ENCODE measurements at regions not wholly inside any gene's neighbourhood (a gene's known extent, or its start where the extent isn't known, plus 50 kb on each side); places are given as distances from the start of the nearest gene placed in this dataset.
A peak's percentile ranks its signal among the peaks of the same experiment; 100 is the strongest.

GRCh38 chr6:81861281-81861680, 108.8 kb upstream of the TENT5A start:
- no peak for DNase-seq (ENCODE audit: low read depth)

- no peak for DNase-seq (ENCODE audit: low read depth)
These were observed 107.4 kb upstream of the TENT5A start for GRCh38 chr6:81859884-81860283.

GRCh38 chr6:81857812-81858211, 105.3 kb upstream of the TENT5A start:
- DNase-seq (ENCODE audit: low read depth), result no peak

GRCh38 chr6:81856872-81857271, 104.4 kb upstream of the TENT5A start:
- no peak for DNase-seq (ENCODE audit: low read depth)

- DNase-seq (ENCODE audit: low read depth), result no peak
These were observed 102.0 kb upstream of the TENT5A start for GRCh38 chr6:81854474-81854873.

- DNase-seq (ENCODE audit: low read depth), result no peak
These were observed 101.5 kb upstream of the TENT5A start for GRCh38 chr6:81853975-81854374.

- no peak for DNase-seq (ENCODE audit: low read depth)
These were observed 96.8 kb upstream of the TENT5A start for GRCh38 chr6:81849248-81849647.

- DNase-seq (ENCODE audit: low read depth), result no peak
These were observed 95.4 kb upstream of the TENT5A start for GRCh38 chr6:81847866-81848265.

GRCh38 chr6:81844686-81845085, 92.2 kb upstream of the TENT5A start:
- peak; percentile 94 for DNase-seq (ENCODE audit: low read depth)

GRCh38 chr6:81843302-81843701, 90.8 kb upstream of the TENT5A start:
- DNase-seq (ENCODE audit: low read depth), result no peak

GRCh38 chr6:81842254-81842653, 89.8 kb upstream of the TENT5A start:
- no peak for DNase-seq (ENCODE audit: low read depth)

- DNase-seq (ENCODE audit: low read depth), result peak; percentile 33
These were observed 86.4 kb upstream of the TENT5A start for GRCh38 chr6:81838724-81839426.

GRCh38 chr6:81838031-81838430, 85.5 kb upstream of the TENT5A start:
- peak; percentile 92 for DNase-seq (ENCODE audit: low read depth)

- DNase-seq (ENCODE audit: low read depth), result peak; percentile 86
These were observed 81.7 kb upstream of the TENT5A start for GRCh38 chr6:81834141-81834681.

- no peak for DNase-seq (ENCODE audit: low read depth)
These were observed 79.8 kb upstream of the TENT5A start for GRCh38 chr6:81832304-81832703.

- DNase-seq (ENCODE audit: low read depth), result no peak
These were observed 78.8 kb upstream of the TENT5A start for GRCh38 chr6:81831274-81831673.

GRCh38 chr6:81826784-81827183, 74.3 kb upstream of the TENT5A start:
- DNase-seq (ENCODE audit: low read depth), result no peak

GRCh38 chr6:81822568-81822967, 70.1 kb upstream of the TENT5A start:
- DNase-seq (ENCODE audit: low read depth), result no peak

- no peak for DNase-seq (ENCODE audit: low read depth)
These were observed 69.0 kb upstream of the TENT5A start for GRCh38 chr6:81821449-81821848.

- DNase-seq (ENCODE audit: low read depth), result no peak
These were observed 68.5 kb upstream of the TENT5A start for GRCh38 chr6:81820980-81821379.

GRCh38 chr6:81820422-81820821, 67.9 kb upstream of the TENT5A start:
- no peak for DNase-seq (ENCODE audit: low read depth)

GRCh38 chr6:81819767-81820166, 67.3 kb upstream of the TENT5A start:
- DNase-seq (ENCODE audit: low read depth), result no peak

- DNase-seq (ENCODE audit: low read depth), result peak; percentile 19
These were observed 66.5 kb upstream of the TENT5A start for GRCh38 chr6:81818901-81819361.

- no peak for DNase-seq (ENCODE audit: low read depth)
These were observed 63.9 kb upstream of the TENT5A start for GRCh38 chr6:81816380-81816779.

Measured in amniotic epithelial cell (primary cell).